Psoas muscle (tissue), 7 donors: ENCODE measurements at regions not wholly inside any gene's neighbourhood (a gene's known extent, or its start where the extent isn't known, plus 50 kb on each side); places are given as distances from the start of the nearest gene placed in this dataset.

ENCODE experiments used
- ATAC-seq, 4 donors: fragments of 200-7000 bp; cut with Tn5 transposase; one replicate each; pipeline ENCODE4 v1.9.1; 2020; ENCODE audit warnings: moderate library complexity in 3 of 4, mild to moderate bottlenecking in 2 of 4
- DNase-seq, 2 donors: peaks; one replicate each; pipeline ENCODE4 v3.0.0-alpha.2; 2020
- H3K27ac ChIP-seq: fragments of 200-600 bp; one replicate; pipeline ENCODE4 v1.8.0; 2022
- H3K27me3 ChIP-seq, 3 donors: fragments of 200-600 bp in 1 of 3; one replicate each; pipeline versions ENCODE4 v1.6.1 to v1.8.0; 2013 to 2022; ENCODE audit warnings: low read length in 2 of 3, mild to moderate bottlenecking in 2 of 3, moderate library complexity in 1 of 3; ENCODE audit not compliant: insufficient read depth in 3 of 3
- H3K36me3 ChIP-seq, 2 donors: fragments of 200-600 bp in 1 of 2; one replicate each; pipeline versions ENCODE4 v1.6.1 to v1.8.0; 2013 to 2022; ENCODE audit warnings: low read depth in 1 of 2, mild to moderate bottlenecking in 1 of 2, moderate library complexity in 1 of 2; ENCODE audit not compliant: insufficient read depth in 1 of 2
- H3K4me1 ChIP-seq: fragments of 200-600 bp; one replicate; pipeline ENCODE4 v1.8.0; 2022
- H3K4me3 ChIP-seq: fragments of 200-600 bp; one replicate; pipeline ENCODE4 v1.8.0; 2022; ENCODE audit warnings: mild to moderate bottlenecking
- H3K9me3 ChIP-seq: fragments of 200-600 bp; one replicate; pipeline ENCODE4 v1.8.0; 2022
- WGBS, 3 donors: extraction: QIAGEN DNeasy Blood & Tissue Kit; methylation state at CpG; one replicate each; pipeline versions ENCODE4 v1.1.6 to v1.1.7; 2013; 5-methylcytosine and 5-hydroxymethylcytosine counted together
- intact Hi-C, 2 donors: fragments of 100-400 bp; cut with DNase I; formaldehyde crosslinking; loops; one replicate each; pipeline versions ENCODE4 v1.11.0 to v1.14.2; 2022
- TF ChIP-seq, protein P1 (sequence below): fragments of 200-600 bp; IDR thresholded peaks from one replicate; pipeline ENCODE4 v1.8.0; 2022; ENCODE audit warnings: antibody characterized with exemption
- donor health status: healthy with polysubstance abuse.
- donor health status: DM: no; HTN: no; CAD: no; lungs with moderate emphysema.
- donor health status: Bipolar disorder and iron deficiency.
- donor health status: healthy.
- donor health status: DM: yes; HTN: yes; CAD: no.
- donor health status: DM: no; HTN: no; CAD: no.
- donor health status: DM: yes; HTN: yes; CAD: no.

DNA sequence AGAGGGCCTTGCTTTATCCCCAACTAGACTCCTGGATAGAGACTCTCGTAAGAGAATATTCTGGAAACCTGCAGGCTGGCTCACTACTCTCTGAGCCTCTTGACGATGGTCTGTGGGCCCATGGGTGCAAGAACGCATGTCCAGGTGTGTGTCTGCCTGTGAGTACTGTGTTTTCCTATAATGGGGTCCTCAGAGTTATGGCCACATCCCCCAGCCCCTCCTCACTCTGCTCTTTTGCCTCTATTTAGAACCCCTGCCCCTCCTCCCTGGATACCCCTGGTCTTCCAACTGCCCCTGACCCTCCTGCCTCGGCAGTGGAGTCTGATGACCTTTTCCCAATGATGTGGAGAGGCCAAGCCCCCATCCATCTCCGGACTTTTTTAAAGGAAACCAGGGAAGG is 148.1 kb downstream of the ZFP36L2 start:
- TF ChIP-seq, protein P1, sequence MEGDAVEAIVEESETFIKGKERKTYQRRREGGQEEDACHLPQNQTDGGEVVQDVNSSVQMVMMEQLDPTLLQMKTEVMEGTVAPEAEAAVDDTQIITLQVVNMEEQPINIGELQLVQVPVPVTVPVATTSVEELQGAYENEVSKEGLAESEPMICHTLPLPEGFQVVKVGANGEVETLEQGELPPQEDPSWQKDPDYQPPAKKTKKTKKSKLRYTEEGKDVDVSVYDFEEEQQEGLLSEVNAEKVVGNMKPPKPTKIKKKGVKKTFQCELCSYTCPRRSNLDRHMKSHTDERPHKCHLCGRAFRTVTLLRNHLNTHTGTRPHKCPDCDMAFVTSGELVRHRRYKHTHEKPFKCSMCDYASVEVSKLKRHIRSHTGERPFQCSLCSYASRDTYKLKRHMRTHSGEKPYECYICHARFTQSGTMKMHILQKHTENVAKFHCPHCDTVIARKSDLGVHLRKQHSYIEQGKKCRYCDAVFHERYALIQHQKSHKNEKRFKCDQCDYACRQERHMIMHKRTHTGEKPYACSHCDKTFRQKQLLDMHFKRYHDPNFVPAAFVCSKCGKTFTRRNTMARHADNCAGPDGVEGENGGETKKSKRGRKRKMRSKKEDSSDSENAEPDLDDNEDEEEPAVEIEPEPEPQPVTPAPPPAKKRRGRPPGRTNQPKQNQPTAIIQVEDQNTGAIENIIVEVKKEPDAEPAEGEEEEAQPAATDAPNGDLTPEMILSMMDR, result no peak
- no peaks in the 10 kb centered on the region for H3K27me3 ChIP-seq
- no peaks in the 10 kb centered on the region for H3K36me3 ChIP-seq
- H3K4me1 ChIP-seq, result peaks cover 43% of the 10 kb centered on the region
- DNase-seq (no peak), ATAC-seq (no peak)
- no peaks in the 10 kb centered on the region for H3K9me3 ChIP-seq
- H3K4me3 ChIP-seq, result no peak overlapping the region
- H3K27ac ChIP-seq, result no peak overlapping the region
- intact Hi-C loops, result no loop called here
- WGBS, 3 donors, result 91 to 96% (median 95%) methylated on average over 5 of the region's 5 CpGs

DNA sequence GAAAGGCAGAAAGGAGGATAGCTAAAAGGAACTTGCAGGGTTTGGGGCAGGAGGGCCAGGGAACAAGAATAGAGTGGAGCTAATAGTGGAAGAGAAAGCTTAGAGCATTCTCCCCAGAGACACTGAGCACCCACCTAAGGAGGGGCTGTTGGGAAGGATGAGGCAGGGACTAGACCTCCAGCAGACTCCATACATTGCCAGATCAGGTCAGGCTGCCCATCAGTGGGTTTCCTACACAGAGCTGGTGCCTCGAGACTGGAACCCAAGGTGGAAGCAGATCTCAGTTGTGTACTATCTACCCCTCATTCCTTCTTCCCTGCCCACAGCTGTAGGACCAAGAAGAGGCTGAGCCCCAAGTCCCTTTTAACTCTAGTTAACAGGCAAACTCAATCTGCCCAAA is 148.5 kb downstream of the ZFP36L2 start:
- no peaks in the 10 kb centered on the region for H3K36me3 ChIP-seq
- no peaks in the 10 kb centered on the region for H3K27me3 ChIP-seq
- H3K27ac ChIP-seq, result no peak overlapping the region
- no peak for DNase-seq
- no peak overlapping the region for H3K4me3 ChIP-seq
- WGBS, 3 donors, result 93 to 95% (median 94%) methylated on average over 1 of the region's 1 CpG
- no peak for ATAC-seq
- intact Hi-C loops, result no loop called here
- TF ChIP-seq, protein P1, result no peak
- H3K9me3 ChIP-seq, result no peaks in the 10 kb centered on the region
- H3K4me1 ChIP-seq, result peaks cover 41% of the 10 kb centered on the region

DNA sequence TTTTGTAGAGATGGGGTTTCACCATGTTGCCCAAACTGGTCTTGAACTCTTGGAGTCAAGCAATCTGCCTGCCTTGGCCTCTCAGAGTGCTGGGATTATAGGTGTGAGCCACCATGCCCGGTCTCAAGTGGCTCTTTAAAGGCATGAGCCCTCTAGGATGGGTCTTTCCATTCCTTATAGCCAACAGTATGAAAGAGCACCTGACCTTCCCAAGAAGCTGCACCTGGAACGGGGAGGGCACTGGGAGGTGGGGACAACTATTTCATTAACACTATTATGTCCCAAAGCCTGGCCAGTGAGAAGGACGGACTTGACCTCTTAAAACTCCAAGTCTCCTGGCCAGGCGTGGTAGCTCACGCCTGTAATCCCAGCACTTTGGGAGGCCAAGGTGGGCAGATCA is 149.7 kb downstream of the ZFP36L2 start:
- Histone ChIP-seq H3K9me3 (no peaks in the 10 kb centered on the region), H3K27me3 (no peaks in the 10 kb centered on the region), H3K27ac (no peak overlapping the region), H3K4me3 (no peak overlapping the region), H3K36me3 (no peaks in the 10 kb centered on the region), H3K4me1 (peaks cover 35% of the 10 kb centered on the region)
- ATAC-seq (no peak), DNase-seq (no peak)
- intact Hi-C loops, result no loop called here
- TF ChIP-seq, protein P1, result no peak
- 94 to 96% (median 96%) methylated on average over 5 of the region's 5 CpGs for WGBS, 3 donors

DNA sequence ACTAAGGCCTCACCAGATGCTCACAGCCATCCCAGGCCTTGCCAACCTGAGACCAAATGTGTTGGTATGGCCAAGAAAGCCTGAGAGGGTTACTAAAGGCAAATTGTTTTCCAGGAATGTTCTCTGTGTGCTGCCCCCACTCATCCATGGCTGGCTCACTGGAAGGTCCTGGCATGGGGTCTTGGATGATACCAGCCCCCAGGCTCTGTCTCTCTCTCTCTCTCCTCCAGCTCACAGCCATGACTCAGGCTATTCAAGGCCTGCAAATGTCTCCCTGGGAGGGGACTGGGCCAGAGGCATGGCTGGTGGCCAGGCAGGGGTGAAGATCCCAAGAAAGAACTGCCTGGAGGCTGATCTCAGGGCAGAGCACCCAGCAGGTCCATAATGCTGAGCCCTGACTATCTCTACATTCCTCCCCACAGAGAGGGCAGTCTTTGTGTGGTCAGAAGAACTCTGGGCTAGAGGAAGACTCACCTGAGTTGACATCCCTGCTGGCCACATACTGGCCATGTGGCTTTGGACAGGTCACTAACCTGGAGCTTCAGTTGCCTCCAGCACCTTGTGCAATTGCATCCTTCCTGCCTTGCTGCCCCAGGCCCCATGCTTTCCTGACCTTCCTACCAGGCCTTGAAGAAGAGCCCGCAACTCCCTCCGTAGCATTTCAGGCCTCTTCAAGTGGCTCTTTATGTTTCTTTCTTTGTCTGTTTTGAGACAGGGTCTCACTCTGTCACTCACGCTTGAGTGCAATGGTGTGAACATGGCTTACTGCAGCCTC is 150.4 kb downstream of the ZFP36L2 start:
- ATAC-seq (peak; percentile 46 to 66 (median 53)), DNase-seq (peak; percentile 73 to 75)
- H3K9me3 ChIP-seq, result no peaks in the 10 kb centered on the region
- intact Hi-C loops, result no loop called here
- peak overlapping the region; percentile 80 for H3K27ac ChIP-seq
- no peaks in the 10 kb centered on the region for H3K36me3 ChIP-seq
- TF ChIP-seq, protein P1, result no peak
- WGBS, 3 donors, result 95 to 98% (median 97%) methylated on average over 3 of the region's 3 CpGs
- no peak overlapping the region for H3K4me3 ChIP-seq
- no peaks in the 10 kb centered on the region for H3K27me3 ChIP-seq
- H3K4me1 ChIP-seq, result peaks cover 42% of the 10 kb centered on the region
